ENCODE measurements at regions not wholly inside any gene's neighbourhood (a gene's known extent, or its start where the extent isn't known, plus 50 kb on each side); places are given as distances from the start of the nearest gene placed in this dataset.

GRCh38 chr3:113051787-113052186 is 61.0 kb downstream of the GTPBP8 start:
- no peak for DNase-seq

DNA sequence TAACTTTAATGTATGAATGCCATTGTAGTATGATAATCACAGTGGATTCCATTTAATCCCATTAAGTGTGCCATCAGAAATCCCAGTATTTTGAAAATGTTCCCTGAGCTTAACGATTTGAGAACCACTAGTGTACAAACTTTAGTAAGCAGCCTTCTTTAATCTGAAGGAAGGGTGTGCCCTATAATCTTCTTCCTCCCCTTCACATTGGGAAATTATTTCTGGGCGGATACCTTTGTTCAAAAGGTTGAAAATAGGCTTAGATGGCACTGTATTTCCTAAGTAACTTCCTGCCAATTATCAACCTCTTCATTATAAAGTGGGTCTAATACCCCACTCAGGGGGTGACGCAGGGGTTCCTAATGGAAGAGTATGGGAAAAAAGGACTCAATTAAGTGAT is 62.4 kb downstream of the GTPBP8 start:
- no peak for DNase-seq

- no peak for DNase-seq
Measured at GRCh38 chr3:113054552-113054951, 63.8 kb downstream of the GTPBP8 start.

DNA sequence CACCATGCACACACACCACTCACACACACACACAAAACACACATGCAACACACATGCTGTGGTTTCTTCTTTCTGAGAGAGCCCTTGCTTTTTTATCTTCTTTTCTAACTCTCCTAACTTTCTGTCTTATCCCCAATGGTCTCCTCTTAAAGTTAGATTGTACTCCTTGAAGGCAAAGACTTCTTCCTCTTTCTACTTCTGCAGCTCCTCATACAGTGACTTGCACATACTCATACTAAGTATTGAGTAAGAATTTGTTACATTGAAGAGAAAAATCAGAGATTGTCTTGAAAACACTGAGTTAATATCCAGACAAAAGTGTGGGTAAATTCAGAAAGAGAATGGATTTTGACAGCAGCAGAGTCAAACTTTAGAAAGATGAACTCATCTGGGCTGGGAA is 64.4 kb downstream of the GTPBP8 start:
- no peak for DNase-seq

DNA sequence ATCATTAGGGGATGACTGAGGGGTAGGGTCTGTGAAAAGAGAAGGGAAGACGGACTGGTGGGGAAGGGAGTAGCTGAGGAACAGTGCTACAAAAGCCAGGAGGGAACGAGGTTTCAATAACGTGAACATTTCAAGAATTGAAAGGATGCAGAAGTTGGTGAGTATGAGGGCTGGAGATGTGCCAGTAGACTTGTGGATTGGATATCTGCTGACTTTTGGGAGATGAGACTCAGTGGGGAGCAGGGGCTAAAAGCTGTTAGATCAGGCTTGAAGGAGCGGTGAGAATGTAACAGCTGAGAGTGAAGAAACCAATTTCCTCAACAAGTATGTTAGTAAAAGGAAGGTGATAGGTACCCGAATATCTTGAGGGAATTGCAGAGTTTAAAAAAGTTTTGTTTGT is 65.2 kb downstream of the GTPBP8 start:
- no peak for DNase-seq

- DNase-seq: no peak
Measured at GRCh38 chr3:113057117-113057516, 66.3 kb downstream of the GTPBP8 start.

- no peak for DNase-seq
Measured at GRCh38 chr3:113058188-113058587, 67.4 kb downstream of the GTPBP8 start.

DNA sequence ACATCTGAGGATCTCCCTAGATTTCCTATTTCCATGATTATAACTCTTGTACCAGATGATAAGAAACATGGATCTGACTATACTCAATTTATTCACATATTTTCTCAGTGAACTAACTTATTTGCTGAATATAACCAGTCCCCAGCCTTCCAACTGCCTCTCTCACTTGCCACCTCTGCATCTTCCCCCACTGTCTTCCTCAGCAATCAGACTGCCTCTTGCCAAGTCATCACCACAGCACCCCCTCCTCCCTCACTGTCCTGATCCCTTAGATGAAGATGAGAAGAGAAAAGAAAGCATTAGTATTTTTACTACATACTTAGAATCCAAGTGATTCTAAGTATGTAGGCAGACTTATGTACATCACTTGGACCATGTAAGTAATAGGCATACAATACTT is 71.9 kb downstream of the GTPBP8 start:
- no peak for DNase-seq

DNA sequence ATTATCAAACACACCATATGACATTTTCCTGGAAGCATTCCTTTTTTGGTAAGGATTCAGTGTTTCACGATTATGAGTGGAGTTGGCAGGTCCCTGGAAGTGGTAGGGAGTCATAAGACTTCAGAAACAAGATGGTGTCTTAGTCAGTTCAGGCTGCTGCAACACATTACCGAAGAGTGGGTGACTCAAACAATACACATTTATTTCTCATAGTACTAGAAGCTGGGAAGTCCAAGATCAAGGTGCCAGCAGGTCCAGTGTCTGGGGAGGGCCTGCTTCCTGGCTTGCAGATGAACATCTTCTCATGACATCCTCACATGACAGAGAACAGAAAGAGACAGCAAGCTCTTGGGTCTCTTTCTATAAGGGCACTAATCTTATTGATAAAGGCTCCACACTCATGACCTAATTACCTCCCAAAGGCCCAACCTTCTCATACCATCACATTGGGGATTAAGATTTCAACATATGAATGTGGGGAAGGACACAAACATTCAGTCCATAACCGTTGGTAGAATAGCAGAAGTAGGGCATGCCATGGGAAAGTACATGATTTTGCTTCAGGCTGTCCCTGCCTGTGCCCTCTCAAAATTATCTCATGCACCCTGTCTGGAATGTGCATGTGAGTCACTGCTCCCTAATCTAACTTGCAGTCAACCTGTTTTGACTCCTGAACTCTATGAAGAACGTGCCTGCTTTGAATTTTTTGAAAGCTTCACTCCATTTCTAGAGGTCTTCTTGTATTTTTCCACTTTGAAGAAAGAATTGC is 72.5 kb downstream of the GTPBP8 start:
- DNase-seq: no peak

DNA sequence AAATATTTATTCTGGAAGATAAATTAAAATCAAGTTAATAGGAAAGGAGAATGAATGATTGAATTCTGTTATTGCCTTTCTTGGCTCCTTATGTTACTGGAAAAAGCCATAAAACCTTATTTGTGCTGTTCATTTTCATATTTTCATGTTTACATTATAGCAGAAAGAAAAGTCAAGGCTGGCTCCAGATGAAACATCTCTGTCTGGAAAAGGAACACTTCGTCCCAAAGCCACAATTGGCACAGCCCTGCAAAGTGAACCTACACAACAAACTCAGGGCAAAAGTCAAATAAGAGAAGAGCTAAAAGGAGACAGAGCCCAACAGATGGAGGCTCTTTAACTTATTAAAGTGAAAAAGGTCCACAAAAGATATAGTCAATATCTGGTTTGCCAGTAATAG is 73.4 kb downstream of the GTPBP8 start:
- DNase-seq: no peak

GRCh38 chr3:113065336-113065735 is 74.6 kb downstream of the GTPBP8 start:
- DNase-seq: no peak

- DNase-seq: no peak
Measured at GRCh38 chr3:113070072-113070640, 79.4 kb downstream of the GTPBP8 start.

DNA sequence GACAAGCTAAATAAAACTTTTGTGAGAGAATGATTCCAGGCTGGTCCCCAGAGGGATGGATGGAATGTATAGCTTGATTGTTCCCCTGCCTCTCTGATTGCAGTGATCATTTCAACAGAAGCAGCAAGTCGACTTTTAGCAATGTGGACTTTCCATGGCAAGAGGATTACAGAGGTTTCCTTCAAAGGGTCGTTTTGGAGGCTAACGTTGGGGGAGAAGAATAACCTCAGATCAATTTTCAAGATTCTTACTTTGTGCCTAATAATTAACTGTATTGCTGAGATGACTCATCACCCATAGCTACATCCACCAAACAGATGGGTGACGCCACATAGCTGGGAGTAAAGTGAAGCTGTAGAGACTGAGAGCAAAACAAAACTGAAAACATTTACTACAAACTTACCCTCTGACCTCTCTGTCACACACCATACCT is 79.9 kb downstream of the GTPBP8 start:
- no peak for DNase-seq

DNA sequence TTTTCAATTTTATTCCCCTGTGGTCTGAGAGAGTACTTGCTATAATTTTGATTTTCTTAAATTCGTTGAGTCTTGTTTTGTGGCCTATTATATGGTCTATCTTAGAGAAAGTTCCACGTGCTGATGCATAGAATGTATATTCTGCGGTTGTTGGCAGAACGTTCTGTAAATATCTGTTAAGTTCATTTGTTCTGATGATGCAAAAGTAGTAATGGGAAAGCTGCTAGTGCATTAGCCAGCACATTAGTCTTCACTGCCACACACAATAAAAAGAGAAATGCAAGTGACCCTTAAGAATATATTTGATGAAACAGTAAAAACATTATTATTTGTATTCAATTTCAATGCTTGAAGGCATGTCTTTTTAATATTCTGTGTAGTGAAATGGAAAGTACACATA is 84.8 kb downstream of the GTPBP8 start:
- DNase-seq: no peak

DNA sequence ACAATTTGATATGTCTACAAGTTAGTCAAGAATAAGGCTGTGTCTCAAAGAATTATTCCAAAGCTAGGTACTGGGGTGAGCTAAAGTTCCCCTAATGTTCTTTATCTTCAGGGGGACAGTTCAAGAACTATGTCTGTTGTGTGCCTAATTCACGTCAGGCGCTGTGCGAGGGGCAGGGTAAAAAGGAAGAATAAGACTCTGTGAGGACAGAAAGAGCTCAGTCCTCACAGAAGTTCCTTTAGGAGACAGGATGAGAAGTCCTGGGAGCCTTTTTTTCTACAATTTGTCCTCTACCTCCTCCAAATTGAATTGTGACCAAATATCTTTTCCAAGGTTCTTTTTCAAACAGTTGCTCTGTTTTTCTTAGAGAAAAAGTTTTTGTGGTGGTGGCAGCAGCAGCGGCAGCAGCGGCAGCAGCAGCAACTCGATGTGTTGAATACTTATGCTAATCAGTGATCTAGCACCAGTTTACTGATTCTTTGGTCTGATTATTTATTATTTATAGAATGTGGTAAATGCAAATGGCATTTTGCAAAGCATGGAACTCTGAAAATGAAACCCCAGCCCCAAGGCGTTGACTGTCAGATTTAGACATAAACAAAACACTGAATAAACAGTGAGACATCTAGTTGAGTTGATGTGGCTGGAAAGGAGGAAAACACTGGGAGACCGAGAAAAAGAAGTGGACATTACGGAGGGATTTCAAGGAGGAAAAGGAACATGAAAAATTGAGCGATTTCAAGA is 88.6 kb downstream of the GTPBP8 start:
- DNase-seq: no peak

DNA sequence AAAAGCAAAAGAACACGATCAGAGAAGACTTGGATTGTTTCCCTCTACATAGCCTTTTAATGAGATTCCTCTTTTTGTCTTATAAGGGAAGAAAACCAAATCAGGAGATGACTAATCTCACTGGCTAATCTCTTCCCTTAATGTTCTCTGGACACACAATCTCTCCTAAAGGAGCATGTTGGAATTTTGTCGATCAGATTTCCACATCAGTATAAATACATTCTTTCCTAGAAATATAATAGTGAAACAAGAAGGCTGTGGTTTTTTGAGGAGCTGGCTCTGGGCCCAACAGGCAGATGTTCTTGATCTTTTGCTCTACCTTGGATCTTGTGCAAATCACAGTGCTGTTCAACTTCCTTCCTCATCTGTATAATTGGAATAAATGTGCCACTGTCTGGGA is 94.0 kb downstream of the GTPBP8 start:
- no peak for DNase-seq

DNA sequence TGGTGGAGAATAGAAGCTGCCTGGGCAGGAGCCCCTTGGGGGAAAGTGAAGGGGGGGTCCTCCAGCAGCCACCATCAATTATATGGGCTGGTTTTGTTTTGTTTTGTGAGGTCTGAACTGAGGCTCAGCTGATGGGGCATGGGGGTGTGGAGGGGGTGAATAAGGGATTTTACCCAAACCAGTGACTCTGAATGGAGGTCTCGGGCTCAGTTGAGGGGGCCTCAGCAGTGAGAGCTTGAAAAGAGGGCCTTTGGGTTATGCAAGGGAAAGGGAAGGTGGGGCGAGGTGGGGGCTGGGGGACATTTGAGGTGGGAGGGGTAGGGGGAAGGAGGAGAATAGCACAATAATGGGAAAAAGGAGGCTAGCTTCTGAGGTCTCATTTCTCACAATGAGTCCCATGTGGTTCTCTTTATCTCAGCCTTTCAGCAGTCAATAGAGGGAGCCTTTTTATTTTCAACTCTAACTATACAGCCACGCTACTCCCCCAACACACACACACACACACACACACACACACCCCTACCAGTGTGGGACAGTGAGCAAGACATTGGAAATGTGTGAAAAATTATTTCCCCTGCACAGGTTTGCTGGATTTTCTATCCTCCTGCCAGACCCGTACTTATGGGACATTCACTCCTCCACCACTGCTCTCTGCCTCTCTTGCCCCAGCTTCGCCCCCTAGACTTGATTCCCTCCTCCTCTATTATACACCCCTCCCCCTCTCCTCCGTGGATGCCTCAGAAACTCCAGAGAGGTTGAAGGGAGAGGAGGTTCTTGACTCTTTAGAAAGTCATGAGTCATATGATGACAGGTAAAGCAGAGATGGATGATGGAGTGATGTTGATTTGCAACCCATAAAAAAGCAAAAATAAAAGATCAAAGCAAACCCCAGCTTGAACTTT is 96.0 kb downstream of the GTPBP8 start:
- DNase-seq: no peak

- no peak for DNase-seq
Measured at GRCh38 chr3:113088616-113089015, 97.8 kb downstream of the GTPBP8 start.

DNA sequence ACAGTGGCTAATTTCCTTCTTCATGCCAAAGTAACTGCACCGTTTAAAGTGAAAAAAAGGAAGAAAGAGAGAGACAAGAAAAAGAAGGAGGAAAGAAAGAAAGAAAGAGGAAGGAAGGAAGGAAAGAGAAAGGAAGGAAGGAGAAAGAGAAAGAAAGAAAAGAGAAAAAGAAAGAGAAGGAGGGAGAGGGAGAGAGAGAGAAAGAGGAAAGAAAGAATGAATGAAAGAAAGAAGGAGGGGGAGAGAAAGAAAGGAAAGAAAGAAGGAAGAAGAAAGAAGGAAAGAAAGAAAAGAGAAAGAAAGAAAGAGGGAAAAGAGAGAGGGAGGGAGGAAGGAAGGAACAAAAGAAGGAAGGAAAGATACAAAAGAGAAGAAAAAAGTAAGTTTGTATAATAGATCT is 100.6 kb downstream of the GTPBP8 start:
- DNase-seq: no peak

DNA sequence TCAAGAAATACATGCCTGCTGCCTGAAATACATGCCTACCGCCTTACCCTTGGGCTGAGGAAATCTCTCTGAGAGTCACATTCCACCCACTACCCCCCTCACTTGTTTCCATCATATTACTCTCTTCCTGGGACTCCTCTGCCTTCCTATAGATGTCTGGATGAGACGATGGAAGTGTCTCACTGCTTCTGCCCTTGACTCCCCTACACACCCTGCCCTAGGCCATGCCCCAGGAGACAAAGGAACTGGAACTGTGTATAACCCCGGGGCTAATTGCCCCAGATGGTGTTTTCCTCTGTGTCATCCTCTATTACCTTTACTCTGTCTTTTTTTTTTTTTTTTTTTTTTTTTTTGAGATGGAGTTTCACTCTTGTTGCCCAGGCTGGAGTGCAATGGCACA is 102.0 kb downstream of the GTPBP8 start:
- DNase-seq: no peak

DNA sequence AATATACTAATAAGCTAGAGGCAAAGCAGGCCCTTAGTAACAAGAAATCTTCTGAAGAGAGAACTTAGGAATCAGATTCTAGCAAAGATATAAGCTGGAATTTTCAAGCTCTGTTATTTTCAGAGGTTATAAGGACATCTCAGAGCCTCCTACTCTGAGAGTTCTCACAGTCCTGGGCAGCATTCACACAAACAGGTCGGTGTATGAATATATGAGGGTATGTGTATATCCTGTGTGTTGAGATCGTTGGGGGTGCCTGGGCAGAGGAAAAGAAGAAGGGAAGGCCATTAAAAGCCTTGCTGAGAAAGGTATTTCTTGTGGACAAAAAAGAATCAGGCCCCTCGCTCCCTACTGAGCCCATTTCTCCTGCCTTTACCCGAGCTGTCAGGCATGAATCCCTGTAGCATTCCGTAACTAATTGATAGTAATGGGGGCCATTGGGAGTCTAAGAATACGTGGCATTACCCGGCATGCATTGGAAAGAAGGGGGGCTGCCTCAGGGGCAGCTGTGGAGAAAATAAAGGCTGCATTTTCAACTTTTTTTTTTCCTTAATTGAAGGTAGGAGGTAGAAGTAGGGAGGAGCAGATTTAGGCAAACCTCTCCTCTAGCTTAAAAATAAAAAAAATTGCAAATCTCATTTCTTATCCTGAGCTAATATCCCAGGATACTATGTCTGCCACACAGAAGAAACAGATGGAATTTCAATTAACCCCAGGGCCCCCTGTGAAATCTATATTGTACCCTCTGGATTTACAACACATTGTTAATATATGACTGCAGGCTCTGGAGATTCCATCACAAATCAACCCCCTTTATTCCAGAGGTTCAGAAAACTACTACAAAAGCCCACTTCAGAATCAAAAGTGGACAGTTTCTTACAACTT is 103.8 kb downstream of the GTPBP8 start:
- DNase-seq: no peak

All from activated CD4-positive, alpha-beta T cell treated with anti-CD3 and anti-CD28 coated beads for 4 hours (primary cell).